H1 (cell line): ENCODE measurements at regions not wholly inside any gene's neighbourhood (a gene's known extent, or its start where the extent isn't known, plus 50 kb on each side); places are given as distances from the start of the nearest gene placed in this dataset.

Source experiments
- CTCF ChIA-PET: fragments of 300-600 bp; sonication (Branson Sonifier 250); formaldehyde crosslinking; loops from one replicate; lab custom pipeline; 2021; ENCODE audit not compliant: partially characterized antibody; lab: Charles Lee
- POLR2A ChIA-PET: fragments of 300-600 bp; sonication (Branson Sonifier 250); formaldehyde crosslinking; loops from one replicate; lab custom pipeline; 2021; ENCODE audit warnings: inconsistent platforms; ENCODE audit not compliant: partially characterized antibody; lab: Charles Lee
- DNase-seq, 2 experiments: peaks; one replicate each; pipeline versions ENCODE4 v3.0.0 to v3.0.0-alpha.2; 2010 to 2022; ENCODE audit warnings: low spot score in 2 of 2, low read depth in 1 of 2, mixed read lengths in 1 of 2
- FAIRE-seq: peaks from 2 replicates; lab custom pipeline; 2011; peaks lifted over from hg19 to GRCh38; lab: Jason Lieb, UNC
- H2AFZ ChIP-seq: 2 replicates; pipeline ENCODE4 v1.8.1; 2012; ENCODE audit warnings: low read length, inconsistent platforms
- H2AK5ac ChIP-seq: 2 replicates; pipeline ENCODE4 v1.6.1; 2013; ENCODE audit warnings: low read depth, low read length
- H2BK120ac ChIP-seq: replicated peaks from 2 replicates; pipeline ENCODE3; 2013; ENCODE audit warnings: low read depth, low read length, inconsistent platforms
- H2BK12ac ChIP-seq: 2 replicates; pipeline ENCODE4 v1.6.1; 2013; ENCODE audit warnings: low read depth, low read length
- H2BK15ac ChIP-seq: 2 replicates; pipeline ENCODE4 v1.6.1; 2013; ENCODE audit warnings: low read length
- H2BK20ac ChIP-seq: 2 replicates; pipeline ENCODE4 v1.6.1; 2013; ENCODE audit warnings: low read length
- H2BK5ac ChIP-seq: 2 replicates; pipeline ENCODE4 v1.6.1; 2013; ENCODE audit warnings: low read depth, low read length
- H3K14ac ChIP-seq: 2 replicates; pipeline ENCODE4 v1.6.1; 2013; ENCODE audit warnings: inconsistent platforms; ENCODE audit not compliant: insufficient read length
- H3K18ac ChIP-seq: 2 replicates; pipeline ENCODE4 v1.6.1; 2013; ENCODE audit warnings: low read length; ENCODE audit errors: extremely low read depth
- H3K23ac ChIP-seq: 2 replicates; pipeline ENCODE4 v1.6.1; 2013; ENCODE audit warnings: inconsistent platforms; ENCODE audit not compliant: insufficient read length
- H3K23me2 ChIP-seq: 2 replicates; pipeline ENCODE4 v1.6.1; 2013; ENCODE audit warnings: low read depth, low read length
- H3K27ac ChIP-seq: 2 replicates; pipeline ENCODE4 v1.6.1; 2011; ENCODE audit warnings: low read depth, low read length, inconsistent platforms
- H3K27me3 ChIP-seq, 4 experiments: replicated peaks in 1 of 4; 1 replicate in 1 of 4; 2 replicates in 3 of 4; pipeline versions ENCODE4 v1.6.1 to v1.8.1; 2011 to 2013; ENCODE audit warnings: low read length in 3 of 4, mild to moderate bottlenecking in 3 of 4, inconsistent platforms in 2 of 4, mixed read lengths in 2 of 4, moderate library complexity in 1 of 4; ENCODE audit not compliant: control insufficient read depth in 3 of 4, insufficient read depth in 3 of 4; ENCODE audit errors: extremely low read depth in 1 of 4
- H3K36me3 ChIP-seq, 4 experiments: 2 replicates each; pipeline versions ENCODE4 v1.6.1 to v1.8.1; 2011 to 2013; ENCODE audit warnings: mild to moderate bottlenecking in 4 of 4, low read length in 3 of 4, moderate library complexity in 2 of 4, control low read depth in 1 of 4, inconsistent platforms in 1 of 4; ENCODE audit not compliant: insufficient read depth in 4 of 4, control insufficient read depth in 2 of 4
- H3K4ac ChIP-seq: replicated peaks from 2 replicates; pipeline ENCODE3; 2013; ENCODE audit warnings: low read length, low read depth, mixed read lengths, inconsistent platforms; ENCODE audit not compliant: insufficient read length
- H3K4me1 ChIP-seq, 4 experiments: replicated peaks in 1 of 4; 1 replicate in 1 of 4; 2 replicates in 3 of 4; pipeline versions ENCODE4 v1.6.1 to v1.8.1; 2011 to 2013; ENCODE audit warnings: low read length in 3 of 4, inconsistent platforms in 2 of 4, mixed read lengths in 1 of 4; ENCODE audit not compliant: insufficient read depth in 4 of 4, control insufficient read depth in 3 of 4
- H3K4me2 ChIP-seq, 2 experiments: 2 replicates each; pipeline versions ENCODE4 v1.6.1 to v1.8.1; 2011 to 2013; ENCODE audit warnings: low read depth in 2 of 2, low read length in 2 of 2, control low read depth in 1 of 2, inconsistent platforms in 1 of 2, mild to moderate bottlenecking in 1 of 2; ENCODE audit not compliant: insufficient read depth in 1 of 2
- H3K4me3 ChIP-seq, 4 experiments: fragments of 200-600, 300-600 bp in 1 of 4; sonication (generic), shearing (Covaris generic), sonication (Bioruptor Twin) in 1 of 4; 2 replicates each; pipeline versions ENCODE4 v1.5.1 to v1.8.1; 2011 to 2016; ENCODE audit warnings: low read length in 4 of 4, low read depth in 3 of 4, control low read depth in 2 of 4, inconsistent platforms in 2 of 4, mild to moderate bottlenecking in 2 of 4, mixed read lengths in 1 of 4, moderate library complexity in 1 of 4; ENCODE audit not compliant: insufficient read depth in 2 of 4; ENCODE audit errors: extremely low read depth in 1 of 4
- H3K56ac ChIP-seq: replicated peaks from 2 replicates; pipeline ENCODE3; 2013; ENCODE audit warnings: low read depth, mild to moderate bottlenecking, mixed read lengths, low read length, inconsistent platforms; ENCODE audit not compliant: insufficient read length
- H3K79me1 ChIP-seq: 2 replicates; pipeline ENCODE4 v1.6.1; 2013; ENCODE audit warnings: low read depth, low read length, control low read depth
- H3K79me2 ChIP-seq, 2 experiments: 2 replicates each; pipeline versions ENCODE4 v1.6.1 to v1.8.1; 2012 to 2013; ENCODE audit warnings: low read length in 2 of 2, mild to moderate bottlenecking in 2 of 2, inconsistent platforms in 1 of 2; ENCODE audit not compliant: insufficient read depth in 2 of 2, control insufficient read depth in 1 of 2
- H3K9ac ChIP-seq, 4 experiments: replicated peaks in 1 of 4; 1 replicate in 1 of 4; 2 replicates in 3 of 4; pipeline versions ENCODE4 v1.6.1 to v1.8.1; 2011 to 2013; ENCODE audit warnings: low read depth in 3 of 4, low read length in 3 of 4, control low read depth in 2 of 4, mild to moderate bottlenecking in 2 of 4, moderate library complexity in 2 of 4, inconsistent platforms in 1 of 4; ENCODE audit errors: extremely low read depth in 1 of 4
- H3K9me3 ChIP-seq, 2 experiments: 2 replicates each; pipeline versions ENCODE4 v1.6.1 to v1.8.1; 2012 to 2013; ENCODE audit warnings: mild to moderate bottlenecking in 2 of 2, moderate library complexity in 2 of 2, control low read depth in 1 of 2, inconsistent platforms in 1 of 2, low read depth in 1 of 2, low read length in 1 of 2, mixed read lengths in 1 of 2; ENCODE audit not compliant: insufficient read depth in 2 of 2
- H4K20me1 ChIP-seq, 2 experiments: replicated peaks in 1 of 2; 2 replicates each; pipeline versions ENCODE3 to v1.8.1; 2011 to 2013; ENCODE audit warnings: inconsistent platforms in 2 of 2, low read length in 2 of 2, mild to moderate bottlenecking in 1 of 2; ENCODE audit not compliant: insufficient read depth in 2 of 2, control insufficient read depth in 1 of 2
- H4K5ac ChIP-seq: 2 replicates; pipeline ENCODE4 v1.6.1; 2013; ENCODE audit warnings: low read length, low read depth, mixed read lengths, inconsistent platforms; ENCODE audit not compliant: insufficient read length
- H4K8ac ChIP-seq: 2 replicates; pipeline ENCODE4 v1.8.0; 2013; ENCODE audit warnings: mild to moderate bottlenecking, moderate library complexity, low read length, inconsistent platforms; ENCODE audit not compliant: insufficient read depth; ENCODE audit errors: extremely low read depth
- H4K91ac ChIP-seq: replicated peaks from 2 replicates; pipeline ENCODE3; 2013; ENCODE audit warnings: low read length, mixed read lengths, inconsistent platforms; ENCODE audit not compliant: insufficient read length
- ASH2L ChIP-seq: fragments of 200-600, 300-600 bp; sonication (generic); IDR thresholded peaks from one replicate; pipeline ENCODE4 v1.7.1; 2017; ENCODE audit warnings: low read length
- ATF3 ChIP-seq: IDR thresholded peaks from 2 replicates; pipeline ENCODE4 v1.6.1; 2011; ENCODE audit warnings: low read depth, mild to moderate bottlenecking, low read length; ENCODE audit not compliant: insufficient read depth
- FOSL1 ChIP-seq: IDR thresholded peaks from 2 replicates; pipeline ENCODE4 v1.6.1; 2011; ENCODE audit warnings: mild to moderate bottlenecking, low read depth, low read length, moderate library complexity; ENCODE audit not compliant: insufficient read depth
- GTF2F1 ChIP-seq: IDR thresholded peaks from 2 replicates; pipeline ENCODE4 v1.6.1; 2012; ENCODE audit warnings: low read depth, low read length, improper control_type of control experiment, borderline replicate concordance
- KDM1A ChIP-seq: fragments of 200-600, 300-600 bp; sonication (generic); IDR thresholded peaks from 2 replicates; pipeline ENCODE4 v1.7.1; 2016; ENCODE audit warnings: mild to moderate bottlenecking, low read length, borderline replicate concordance
- KDM4A ChIP-seq: IDR thresholded peaks from one replicate; pipeline ENCODE4 v1.7.1; 2012; ENCODE audit warnings: low read depth, mild to moderate bottlenecking, moderate library complexity, low read length, inconsistent platforms; ENCODE audit not compliant: severe bottlenecking
- MAFK ChIP-seq: IDR thresholded peaks from 2 replicates; pipeline ENCODE4 v1.6.1; 2012; ENCODE audit warnings: low read depth, mild to moderate bottlenecking, improper control_type of control experiment, low read length
- PHF8 ChIP-seq: fragments of 200-600 bp; sonication (generic); conservative IDR thresholded peaks from 2 replicates; pipeline ENCODE4 v1.7.1; 2012; ENCODE audit warnings: low read depth, mild to moderate bottlenecking, inconsistent platforms, low read length, moderate library complexity
- POLR2A ChIP-seq, 2 experiments: IDR thresholded peaks; 1 replicate in 1 of 2; 2 replicates in 1 of 2; pipeline ENCODE4 v1.6.1; 2011; ENCODE audit warnings: low read depth in 2 of 2, low read length in 2 of 2, mild to moderate bottlenecking in 2 of 2; ENCODE audit errors: control extremely low read depth in 1 of 2
- SIX5 ChIP-seq: IDR thresholded peaks from 2 replicates; pipeline ENCODE4 v1.6.1; 2011; ENCODE audit warnings: mild to moderate bottlenecking, low read depth, low read length
- WGBS, 2 experiments: shearing (Covaris generic) in 1 of 2; methylation state at CpG; one replicate each; pipeline versions ENCODE4 v1.1.6 to v1.1.7; 2013 to 2015; ENCODE audit warnings: low lambda C conversion rate in 2 of 2, mixed read lengths in 2 of 2, inconsistent platforms in 1 of 2, low coverage in 1 of 2, missing lambda C conversion rate in 1 of 2; ENCODE audit not compliant: insufficient replicate concordance in 2 of 2, insufficient coverage in 1 of 2, insufficient read length in 1 of 2; ENCODE audit errors: extremely low coverage in 1 of 2, missing lambda C conversion rate in 1 of 2; 5-methylcytosine and 5-hydroxymethylcytosine counted together

- peak overlapping the region; percentile 4 for H3K4ac ChIP-seq
- no peak overlapping the region for H3K56ac ChIP-seq
- DNase-seq (no peak), FAIRE-seq (no peak)
- H4K8ac ChIP-seq: no peak overlapping the region; the same call in 1 of the 2 replicates
- H3K23ac ChIP-seq: no peak overlapping the region
- H3K79me2 ChIP-seq: no peaks in the 10 kb centered on the region
- H3K79me1 ChIP-seq: no peaks in the 10 kb centered on the region
- H3K27me3 ChIP-seq: no peaks in the 10 kb centered on the region
- no peak overlapping the region for H3K4me3 ChIP-seq
- peaks cover 2% of the 10 kb centered on the region; the same call in 1 of the 2 replicates for H3K23me2 ChIP-seq
- no peak overlapping the region for H3K18ac ChIP-seq
- H4K91ac ChIP-seq: no peak overlapping the region
- no peak overlapping the region for H3K27ac ChIP-seq
- H3K14ac ChIP-seq: no peak overlapping the region
- no peak overlapping the region for H2BK120ac ChIP-seq
- ChIA-PET POLR2A (interaction anchor here (1.1 kb wide), 2 partner anchors 30 to 80 kb away, joined by 3 read pairs; no protein-coding TSS in a partner anchor), CTCF (interaction anchor here (1.1 to 2.0 kb wide), 4 partner anchors 11 to 124 kb away, joined by 3 to 8 read pairs (median 5); no protein-coding TSS in a partner anchor)
- H2BK20ac ChIP-seq: 0 out of 2 replicates have a peak overlapping the region, but pooled peaks have one; percentile 23
- H3K4me1 ChIP-seq: peaks cover 0 to 10% (median 5%) of the 10 kb centered on the region in 4 experiments; a peak in 5 of 7 replicates
- H2BK12ac ChIP-seq: peak overlapping the region; percentile 72; the same call in 1 of the 2 replicates
- no peak overlapping the region for H2AFZ ChIP-seq
- no peak overlapping the region for H3K4me2 ChIP-seq
- 94% methylated on average over 6 of the region's 6 CpGs; no CpG with 5 or more reads in 1 of the 2 experiments for WGBS, 2 experiments
- H3K36me3 ChIP-seq: no peaks in the 10 kb centered on the region
- no peak overlapping the region for H2BK5ac ChIP-seq
- H3K9me3 ChIP-seq: no peaks in the 10 kb centered on the region
- H4K20me1 ChIP-seq: peaks cover 0 to 2% of the 10 kb centered on the region in 2 experiments
- H3K9ac ChIP-seq: no peak overlapping the region
- H4K5ac ChIP-seq: no peak overlapping the region
- no peak overlapping the region; the same call in 1 of the 2 replicates for H2AK5ac ChIP-seq
- no peak for TF ChIP-seq PHF8
- TF ChIP-seq MAFK: no peak
- TF ChIP-seq KDM1A: no peak
- no peak for TF ChIP-seq ASH2L
- no peak for TF ChIP-seq SIX5
- no peak for TF ChIP-seq KDM4A
- no peak for TF ChIP-seq POLR2A (IDR thresholded peaks at IDR 0.05; ENCODE audit: control extremely low read depth in 1 of 2, low read depth in 2 of 2, low read length in 2 of 2)
- TF ChIP-seq ATF3: no peak
- TF ChIP-seq FOSL1: no peak
- no peak for TF ChIP-seq GTF2F1
- no peak overlapping the region for H2BK15ac ChIP-seq
These were observed 78.8 kb upstream of the SLC2A1 start for GRCh38 chr1:43037466-43037865.
